Urothelium cell line (cell line): ENCODE measurements at regions not wholly inside any gene's neighbourhood (a gene's known extent, or its start where the extent isn't known, plus 50 kb on each side); places are given as distances from the start of the nearest gene placed in this dataset.
"Not testable (repeated sequence)": the region's sequence is repeated elsewhere in the genome, so short reads cannot be mapped to it uniquely, and the experiment has no call there.

Experiments
- DNase-seq: peaks from one replicate; pipeline ENCODE4 v3.0.0; 2011; ENCODE audit warnings: low spot score, mixed read lengths
- FAIRE-seq: peaks from 2 replicates; lab custom pipeline; 2011; peaks lifted over from hg19 to GRCh38; lab: Jason Lieb, UNC

GRCh38 chr6:93183531-93183972, 235.8 kb downstream of the EPHA7 start:
- DNase-seq (no peak), FAIRE-seq (no peak)

- no peak for FAIRE-seq
- DNase-seq = no peak
These were observed 236.3 kb downstream of the EPHA7 start for GRCh38 chr6:93182938-93183479.

- no peak for FAIRE-seq
These were observed 241.4 kb downstream of the EPHA7 start for GRCh38 chr6:93177918-93178317.

GRCh38 chr6:93177438-93177837, 241.9 kb downstream of the EPHA7 start:
- no peak for DNase-seq
- no peak for FAIRE-seq

More at GRCh38 chr6:93177918-93178317, 241.4 kb downstream of the EPHA7 start:
- no peak for DNase-seq

GRCh38 chr6:93176070-93176469, 243.3 kb downstream of the EPHA7 start:
- FAIRE-seq (no peak), DNase-seq (no peak)

GRCh38 chr6:93173573-93173972, 245.8 kb downstream of the EPHA7 start:
- DNase-seq, FAIRE-seq: not testable (repeated sequence)

- FAIRE-seq (no peak), DNase-seq (no peak)
These were observed 253.4 kb downstream of the EPHA7 start for GRCh38 chr6:93165850-93166430.

GRCh38 chr6:93164781-93165180, 254.6 kb downstream of the EPHA7 start:
- DNase-seq (no peak), FAIRE-seq (no peak)

- no peak for FAIRE-seq
These were observed 256.2 kb downstream of the EPHA7 start for GRCh38 chr6:93163146-93163545.

GRCh38 chr6:93139408-93140081, 279.8 kb downstream of the EPHA7 start:
- FAIRE-seq = no peak
- DNase-seq = no peak

More at GRCh38 chr6:93163146-93163545, 256.2 kb downstream of the EPHA7 start:
- no peak for DNase-seq

- no peak for DNase-seq
- no peak for FAIRE-seq
These were observed 283.2 kb downstream of the EPHA7 start for GRCh38 chr6:93136111-93136510.

GRCh38 chr6:93124006-93124632, 295.2 kb downstream of the EPHA7 start:
- no peak for FAIRE-seq

GRCh38 chr6:93123585-93123984, 295.8 kb downstream of the EPHA7 start:
- FAIRE-seq (no peak), DNase-seq (no peak)

More at GRCh38 chr6:93124006-93124632, 295.2 kb downstream of the EPHA7 start:
- no peak for DNase-seq

- FAIRE-seq = no peak
- DNase-seq = no peak
These were observed 299.1 kb downstream of the EPHA7 start for GRCh38 chr6:93120154-93120742.

- no peak for DNase-seq
- no peak for FAIRE-seq
These were observed 313.5 kb downstream of the EPHA7 start for GRCh38 chr6:93105907-93106306.

- DNase-seq = no peak
- FAIRE-seq = no peak
These were observed 314.3 kb downstream of the EPHA7 start for GRCh38 chr6:93105017-93105416.

- FAIRE-seq = no peak
- DNase-seq = no peak
These were observed 315.1 kb downstream of the EPHA7 start for GRCh38 chr6:93104195-93104817.

- DNase-seq (peak; percentile 2), FAIRE-seq (no peak)
These were observed 330.5 kb downstream of the EPHA7 start for GRCh38 chr6:93088621-93089501.

- DNase-seq (no peak), FAIRE-seq (no peak)
These were observed 331.8 kb downstream of the EPHA7 start for GRCh38 chr6:93087606-93088005.

GRCh38 chr6:93086351-93086750, 333.0 kb downstream of the EPHA7 start:
- DNase-seq (no peak), FAIRE-seq (no peak)
